NOMO-1 (cell line): ENCODE measurements at regions not wholly inside any gene's neighbourhood (a gene's known extent, or its start where the extent isn't known, plus 50 kb on each side); places are given as distances from the start of the nearest gene placed in this dataset.
"Not testable (repeated sequence)": the region's sequence is repeated elsewhere in the genome, so short reads cannot be mapped to it uniquely, and the experiment has no call there.

Experiments
- DNase-seq, 2 experiments: peaks; one replicate each; lab custom pipeline; 2025; ENCODE audit not compliant: unreplicated experiment in 2 of 2; lab: John Stamatoyannopoulos, UW

- no peak for DNase-seq
Observed at GRCh38 chr3:118488732-118489131, 545.9 kb downstream of the IGSF11 start.

DNA sequence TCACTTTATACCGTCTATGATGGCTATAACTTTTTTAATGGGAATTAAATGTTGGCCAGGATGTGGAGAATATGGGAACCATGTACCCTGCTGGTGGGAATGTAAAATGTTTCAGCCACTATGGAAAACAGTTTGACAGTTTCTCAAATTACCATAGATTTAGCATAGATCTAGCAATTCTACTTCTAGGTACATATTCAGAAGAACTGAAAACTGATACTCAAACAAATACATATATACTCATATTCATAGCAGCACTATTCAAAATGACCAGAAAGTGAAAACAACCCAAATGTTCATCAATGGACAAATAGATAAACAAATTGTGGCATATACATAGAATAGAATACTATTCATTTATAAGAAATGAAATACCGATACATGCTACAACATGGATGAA is 539.4 kb downstream of the IGSF11 start:
- no peak for DNase-seq

DNA sequence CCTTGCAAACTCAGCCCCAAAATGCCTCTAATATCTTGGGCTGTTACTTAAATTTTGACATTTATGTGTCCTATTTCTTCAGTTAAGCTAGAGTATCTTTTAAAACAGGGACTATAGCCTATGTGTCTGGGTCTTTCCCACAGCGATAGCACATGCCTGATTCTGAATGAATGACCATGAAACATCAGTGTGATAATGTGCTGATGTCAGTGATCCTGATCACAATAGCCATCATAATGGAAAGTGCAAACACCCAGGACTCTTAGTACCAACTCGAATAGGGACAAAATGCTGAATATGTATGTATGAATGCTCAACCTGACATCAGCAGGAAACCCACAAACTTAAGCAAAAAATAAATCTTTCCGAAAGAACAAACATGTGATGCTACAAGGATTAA is 537.4 kb downstream of the IGSF11 start:
- DNase-seq: no peak

DNA sequence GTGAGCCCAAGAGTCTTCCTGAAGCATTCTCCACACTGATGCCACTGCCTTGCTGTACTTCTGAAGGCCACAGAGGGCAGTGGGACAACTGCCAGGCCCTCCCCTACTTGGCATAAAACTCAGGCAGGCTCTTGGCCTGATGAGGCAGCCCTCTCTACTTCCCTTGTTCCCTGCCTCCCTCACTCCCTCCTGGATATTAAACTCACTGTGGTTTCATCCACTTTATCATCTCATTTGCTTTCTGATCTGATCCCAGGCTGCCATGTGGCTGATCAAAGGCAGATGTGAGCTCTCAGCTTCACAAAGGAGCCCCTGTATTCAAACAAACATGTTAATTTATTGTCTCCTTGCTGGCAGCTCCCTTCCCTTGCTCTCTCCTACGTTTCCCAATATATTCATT is 533.5 kb downstream of the IGSF11 start:
- no peak for DNase-seq

GRCh38 chr3:118504906-118505305 is 529.7 kb downstream of the IGSF11 start:
- DNase-seq: no peak

- no peak for DNase-seq
Observed at GRCh38 chr3:118505784-118506183, 528.9 kb downstream of the IGSF11 start.

DNA sequence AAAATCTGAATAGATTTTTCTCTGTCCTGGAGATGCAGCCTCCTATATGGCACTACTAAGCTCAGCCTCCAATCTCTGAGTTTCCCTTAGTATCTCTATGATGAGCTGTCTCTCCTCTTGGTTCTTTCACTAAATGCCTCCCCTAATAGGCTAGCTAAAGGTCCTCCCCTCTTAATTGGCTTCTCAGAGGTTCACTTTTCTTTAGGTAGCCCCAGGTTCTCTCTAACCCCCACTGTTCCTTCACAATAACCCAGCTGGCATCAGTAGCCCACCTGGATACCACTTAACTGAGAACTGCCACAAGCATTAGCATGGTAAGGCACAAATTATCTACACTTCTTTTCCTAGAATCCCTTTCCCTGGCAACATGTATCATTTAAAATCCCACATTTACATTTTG is 523.2 kb downstream of the IGSF11 start:
- DNase-seq: no peak

DNA sequence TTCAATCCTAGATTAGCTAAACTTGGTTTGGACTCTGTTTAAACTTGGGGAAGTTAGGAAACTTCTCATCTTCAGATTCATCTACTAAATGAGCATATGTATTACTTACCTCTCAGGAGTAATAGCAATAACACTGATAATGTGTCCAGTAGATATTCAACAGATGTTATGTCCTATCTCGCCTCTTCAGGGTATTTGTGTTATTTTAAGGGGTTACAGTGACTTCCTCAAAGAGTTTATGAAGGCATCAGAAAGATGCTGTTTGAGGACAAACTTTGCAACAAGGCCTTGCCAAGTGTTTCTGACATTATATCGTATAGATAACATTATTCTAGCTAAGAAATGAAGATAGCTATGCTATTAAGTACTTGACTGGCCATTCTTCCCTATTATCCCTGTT is 522.3 kb downstream of the IGSF11 start:
- DNase-seq: no peak

DNA sequence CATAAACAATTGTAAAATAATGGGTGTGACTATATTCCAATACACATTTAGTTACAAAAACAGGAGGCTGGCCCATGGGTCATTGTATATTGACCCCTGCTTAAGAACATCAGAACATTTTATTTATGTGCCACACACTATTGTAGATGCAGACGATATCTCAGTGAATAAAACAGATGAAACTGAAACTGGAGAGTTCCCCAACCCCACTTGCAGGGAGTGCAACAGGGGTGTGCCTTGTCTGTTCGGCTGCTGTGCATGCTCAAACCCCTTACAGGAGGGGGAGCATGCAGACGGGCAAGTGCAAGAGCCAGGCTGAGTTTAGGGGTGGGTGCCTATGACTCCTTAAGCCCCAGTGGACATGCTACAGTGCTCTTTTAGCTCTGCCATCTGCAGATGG is 509.6 kb downstream of the IGSF11 start:
- no peak for DNase-seq

DNA sequence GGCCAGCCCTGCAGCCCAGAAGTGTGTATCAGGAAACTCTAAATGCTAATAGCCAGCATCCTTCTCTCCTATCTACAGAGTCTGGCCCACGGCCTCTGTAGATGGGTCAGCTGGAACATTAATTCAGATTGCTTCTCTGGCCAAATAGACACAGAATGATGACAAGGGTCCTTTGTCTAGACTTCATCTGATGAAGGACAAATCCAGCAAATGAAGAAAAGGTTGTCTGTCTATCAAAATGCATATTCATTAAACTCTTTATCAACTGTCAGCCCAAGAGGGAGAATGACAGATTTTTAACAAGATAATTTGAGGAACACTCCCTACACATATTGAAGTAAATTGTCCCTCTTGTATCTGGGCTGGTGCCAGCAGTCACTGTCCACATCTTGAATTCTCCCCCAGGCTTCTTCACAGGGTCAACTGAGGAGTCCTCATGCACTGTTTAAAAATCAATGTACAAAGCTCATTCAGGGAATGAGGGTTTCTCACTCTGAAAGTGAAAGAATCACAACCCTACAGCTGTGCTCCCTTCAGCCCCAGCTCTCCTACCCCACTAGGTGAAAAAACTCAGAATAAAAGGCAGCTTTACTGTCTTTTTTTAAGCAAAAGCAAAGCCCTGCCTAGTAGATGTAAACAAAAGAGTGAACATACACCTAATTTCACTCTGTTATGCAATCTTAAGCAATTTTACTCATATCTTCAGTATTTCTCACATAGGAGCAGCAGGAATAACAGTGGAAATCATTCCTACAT is 507.7 kb downstream of the IGSF11 start:
- no peak for DNase-seq

- no peak for DNase-seq
Observed at GRCh38 chr3:118527514-118528044, 507.1 kb downstream of the IGSF11 start.

- DNase-seq: no peak
Observed at GRCh38 chr3:118529554-118529953, 505.1 kb downstream of the IGSF11 start.

- no peak for DNase-seq
Observed at GRCh38 chr3:118530350-118530922, 504.2 kb downstream of the IGSF11 start.

DNA sequence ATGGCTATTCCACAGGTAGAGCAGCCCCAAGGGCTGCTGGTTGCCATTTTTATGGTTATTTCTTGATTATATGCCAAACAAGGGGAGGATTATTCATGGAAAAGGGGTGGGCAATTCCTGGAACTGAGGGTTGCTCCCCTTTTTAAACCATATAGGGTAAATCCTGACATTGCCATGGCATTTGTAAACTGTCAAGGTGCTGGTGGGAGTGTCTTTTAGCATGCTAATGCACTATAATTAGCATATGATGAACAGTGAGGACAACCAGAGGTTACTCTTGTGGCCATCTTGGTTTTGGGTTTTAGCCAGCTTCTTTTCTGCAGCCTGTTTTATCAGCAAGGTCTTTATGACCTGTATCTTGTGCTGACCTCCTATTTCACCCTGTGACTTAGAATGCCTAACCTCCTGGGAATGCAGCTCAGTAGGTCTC is 503.7 kb downstream of the IGSF11 start:
- not testable (repeated sequence) for DNase-seq

- DNase-seq: no peak
Observed at GRCh38 chr3:118531816-118532215, 502.8 kb downstream of the IGSF11 start.

DNA sequence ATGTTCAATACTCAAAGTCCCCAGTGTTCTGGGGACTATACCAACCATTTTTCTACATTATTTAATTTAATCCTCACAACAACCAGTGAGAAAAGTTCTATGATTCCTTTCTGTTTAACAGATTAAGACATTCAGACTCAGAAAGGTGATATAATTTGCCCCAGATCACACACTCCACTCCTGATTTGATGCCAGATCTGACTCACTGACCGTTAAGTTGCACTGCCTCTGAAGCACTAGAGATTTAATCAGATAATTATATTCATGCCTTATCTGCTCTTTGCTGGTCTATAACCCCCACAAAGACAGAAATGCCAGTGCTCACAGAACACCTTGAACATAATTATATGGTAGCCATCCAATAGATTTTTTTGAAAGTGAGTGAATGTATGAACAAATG is 501.0 kb downstream of the IGSF11 start:
- DNase-seq: no peak

GRCh38 chr3:118534519-118534918 is 500.1 kb downstream of the IGSF11 start:
- no peak for DNase-seq

GRCh38 chr3:118536764-118537163 is 497.9 kb downstream of the IGSF11 start:
- DNase-seq: no peak

DNA sequence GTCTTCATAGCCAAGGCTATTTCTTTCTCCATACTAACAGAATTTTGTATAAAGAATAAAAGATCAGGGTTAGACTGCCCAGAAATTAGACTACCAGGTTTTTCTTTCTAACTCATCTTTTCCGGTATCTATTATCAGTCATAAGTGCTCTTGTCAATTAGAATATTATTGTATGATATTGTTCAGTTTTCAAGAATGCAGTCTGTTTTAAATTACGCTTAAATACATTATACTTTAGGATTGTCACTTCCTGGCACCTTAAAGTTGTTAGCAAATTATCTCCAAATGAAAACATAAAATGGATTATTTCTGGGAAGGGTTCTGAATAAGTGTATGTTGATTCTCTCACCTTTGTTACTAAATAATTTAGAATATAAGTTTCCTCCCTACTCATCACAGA is 497.2 kb downstream of the IGSF11 start:
- DNase-seq: no peak

- no peak for DNase-seq
Observed at GRCh38 chr3:118538187-118538586, 496.5 kb downstream of the IGSF11 start.

DNA sequence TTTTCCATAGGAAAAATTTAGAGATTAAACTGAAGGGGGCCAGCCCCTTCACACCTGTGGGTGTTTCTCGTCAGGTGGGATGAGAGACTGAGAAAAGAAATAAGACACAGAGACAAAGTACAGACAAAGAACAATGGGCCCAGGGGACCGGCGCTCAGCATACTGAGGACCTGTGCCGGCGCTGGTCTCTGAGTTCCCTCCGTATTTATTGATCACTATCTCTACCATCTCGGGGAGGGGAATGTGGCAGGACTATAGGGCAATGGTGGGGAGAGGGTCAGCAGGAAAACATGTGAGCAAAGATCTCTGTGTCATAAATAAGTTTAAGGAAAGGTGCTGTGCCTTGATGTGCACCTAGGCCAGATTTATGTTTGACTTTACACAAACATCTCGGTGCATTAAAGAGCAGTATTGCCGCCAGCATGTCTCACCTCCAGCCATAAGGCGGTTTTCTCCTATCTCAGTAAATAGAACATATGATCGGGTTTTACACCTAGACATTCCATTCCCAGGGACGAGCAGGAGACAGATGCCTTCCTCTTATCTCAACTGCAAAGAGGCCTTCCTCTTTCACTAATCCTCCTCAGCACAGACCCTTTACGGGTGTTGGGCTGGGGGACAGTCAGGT is 494.7 kb downstream of the IGSF11 start:
- DNase-seq: not testable (repeated sequence)

DNA sequence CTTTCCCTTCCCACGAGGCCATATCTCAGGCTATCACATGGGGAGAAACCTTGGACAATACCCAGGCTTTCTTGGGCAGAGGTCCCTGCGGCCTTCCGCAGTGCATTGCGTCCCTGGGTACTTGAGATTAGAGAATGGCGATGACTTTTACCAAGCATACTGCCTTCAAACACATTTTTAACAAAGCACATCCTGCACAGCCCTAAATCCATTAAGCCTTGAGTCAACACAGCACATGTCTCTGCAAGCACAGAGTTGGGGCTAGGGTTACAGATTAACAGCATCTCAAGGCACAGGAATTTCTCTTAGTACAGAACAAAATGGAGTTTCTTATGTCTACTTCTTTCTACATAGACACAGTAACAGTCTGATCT is 494.2 kb downstream of the IGSF11 start:
- not testable (repeated sequence) for DNase-seq
